ENCODE measurements at regions not wholly inside any gene's neighbourhood (a gene's known extent, or its start where the extent isn't known, plus 50 kb on each side); places are given as distances from the start of the nearest gene placed in this dataset.
"Not testable (repeated sequence)": the region's sequence is repeated elsewhere in the genome, so short reads cannot be mapped to it uniquely, and the experiment has no call there.

DNA sequence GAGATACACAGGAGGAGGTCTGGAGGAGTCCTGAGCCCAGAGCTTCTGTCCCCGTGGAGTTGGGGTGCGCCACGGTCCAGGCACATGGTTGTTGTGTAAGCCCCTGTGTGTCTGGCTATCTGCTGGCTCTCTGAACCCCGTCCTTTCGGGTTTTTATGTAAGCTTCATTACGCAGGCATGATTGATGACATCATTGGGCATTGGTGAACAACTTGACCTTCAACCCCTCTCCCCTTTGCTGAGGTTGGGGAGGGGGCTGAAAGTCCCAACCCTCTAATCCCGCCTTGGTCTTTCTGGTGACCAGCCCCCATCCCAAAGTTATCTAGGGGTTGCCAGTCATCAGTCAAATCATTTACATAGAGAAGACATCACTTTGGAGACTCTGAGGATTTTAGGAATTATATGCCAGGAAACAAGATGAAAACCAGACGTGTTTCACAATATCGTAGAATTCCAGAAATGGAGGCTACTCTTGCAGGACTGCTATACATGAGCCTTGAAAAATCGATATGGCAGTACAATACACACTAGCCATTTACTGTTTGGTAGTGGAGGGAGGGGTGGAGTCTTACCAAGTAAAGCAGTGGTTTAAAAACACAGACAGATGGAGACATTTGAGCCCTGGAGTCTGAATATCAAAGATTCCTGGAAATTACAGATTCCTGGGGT is 69.8 kb upstream of the SCAF4 start:
- TF ChIP-seq CTCF (IDR thresholded peaks at IDR 0.05; ENCODE audit: insufficient read depth, low read length, poor library complexity, severe bottlenecking) = no peak
- no peak overlapping the region for H3K4me3 ChIP-seq (ENCODE audit: low read depth, low read length)
- H3K36me3 ChIP-seq (ENCODE audit: control insufficient read depth, insufficient read depth, low read length) = no peaks in the 10 kb centered on the region
- no peak for DNase-seq (ENCODE audit: low read depth)
- no peaks in the 10 kb centered on the region for H3K27me3 ChIP-seq (ENCODE audit: control insufficient read depth, insufficient read depth, low read length)

- no peak for TF ChIP-seq CTCF (IDR thresholded peaks at IDR 0.05; ENCODE audit: insufficient read depth, low read length, poor library complexity, severe bottlenecking)
- Histone ChIP-seq H3K27me3 (ENCODE audit: control insufficient read depth, insufficient read depth, low read length) (no peaks in the 10 kb centered on the region), H3K36me3 (ENCODE audit: control insufficient read depth, insufficient read depth, low read length) (no peaks in the 10 kb centered on the region), H3K4me3 (ENCODE audit: low read depth, low read length) (no peak overlapping the region)
- no peak for DNase-seq (ENCODE audit: low read depth)
These were observed 67.2 kb upstream of the SCAF4 start for GRCh38 chr21:31798842-31799704.

DNA sequence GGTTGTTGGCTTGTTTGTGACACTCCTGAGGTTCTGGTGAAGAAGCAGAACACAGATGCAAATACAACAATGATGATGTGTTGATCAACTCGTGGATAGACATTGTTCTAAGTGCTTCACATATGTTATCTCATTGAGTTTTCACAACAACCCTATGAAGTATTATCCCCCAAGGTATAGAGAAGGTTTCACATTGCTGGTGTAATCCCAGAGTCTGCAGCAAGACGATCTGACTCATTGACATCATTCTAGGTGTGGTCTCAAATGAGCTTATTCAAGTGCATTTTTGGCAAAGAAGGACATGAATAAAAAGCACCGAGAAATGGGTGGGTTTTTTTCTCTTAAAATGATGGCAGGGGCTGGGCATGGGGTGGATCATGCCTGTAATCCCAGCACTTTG is 64.1 kb upstream of the SCAF4 start:
- H3K36me3 ChIP-seq (ENCODE audit: control insufficient read depth, insufficient read depth, low read length) = no peaks in the 10 kb centered on the region
- no peak for DNase-seq (ENCODE audit: low read depth)
- TF ChIP-seq CTCF (IDR thresholded peaks at IDR 0.05; ENCODE audit: insufficient read depth, low read length, poor library complexity, severe bottlenecking) = no peak
- no peak overlapping the region for H3K4me3 ChIP-seq (ENCODE audit: low read depth, low read length)
- no peaks in the 10 kb centered on the region for H3K27me3 ChIP-seq (ENCODE audit: control insufficient read depth, insufficient read depth, low read length)

DNA sequence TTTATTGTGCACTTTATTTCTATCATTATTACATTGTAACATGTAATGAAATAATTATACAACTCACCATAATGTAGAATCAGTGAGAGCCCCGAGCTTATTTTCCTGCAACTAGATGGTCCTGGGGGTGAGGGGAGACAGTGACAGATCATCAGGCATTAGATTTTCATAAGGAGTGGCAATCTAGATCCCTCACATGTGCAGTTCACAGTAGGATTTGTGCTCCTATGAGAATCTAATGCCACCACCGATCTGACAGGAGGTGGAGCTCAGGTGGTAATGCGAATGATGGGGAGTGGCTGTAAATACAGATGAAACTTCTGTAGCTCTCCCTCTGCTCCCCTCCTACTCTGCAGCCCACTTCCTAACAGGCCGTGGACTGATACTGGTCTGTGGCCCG is 58.5 kb upstream of the SCAF4 start:
- H3K36me3 ChIP-seq (ENCODE audit: control insufficient read depth, insufficient read depth, low read length); DNase-seq (ENCODE audit: low read depth): not testable (repeated sequence)

DNA sequence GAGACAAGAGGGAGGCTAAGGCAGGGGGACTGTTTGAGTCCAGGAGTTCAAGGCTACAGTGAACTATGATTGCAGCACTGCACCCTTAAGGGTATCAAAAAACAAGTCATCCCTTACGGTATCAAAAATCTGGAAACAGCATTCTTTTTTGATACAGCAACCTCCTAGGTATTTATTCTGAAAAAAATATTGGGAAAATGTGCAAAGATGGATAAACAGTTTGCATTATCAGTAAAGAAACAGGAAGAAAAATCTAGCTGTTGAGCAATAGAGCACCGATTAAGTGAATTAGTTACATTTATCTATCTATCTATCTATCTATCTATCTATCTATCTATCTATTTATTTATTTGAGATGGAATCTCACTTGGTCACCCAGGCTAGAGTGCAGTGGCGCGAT is 56.7 kb upstream of the SCAF4 start:
- no peaks in the 10 kb centered on the region for H3K27me3 ChIP-seq (ENCODE audit: control insufficient read depth, insufficient read depth, low read length)
- no peak overlapping the region for H3K4me3 ChIP-seq (ENCODE audit: low read depth, low read length)
- no peak for DNase-seq (ENCODE audit: low read depth)
- no peaks in the 10 kb centered on the region for H3K36me3 ChIP-seq (ENCODE audit: control insufficient read depth, insufficient read depth, low read length)
- no peak for TF ChIP-seq CTCF (IDR thresholded peaks at IDR 0.05; ENCODE audit: insufficient read depth, low read length, poor library complexity, severe bottlenecking)

More for the DNA sequence above, 58.5 kb upstream of the SCAF4 start:
- H3K27me3 ChIP-seq (ENCODE audit: control insufficient read depth, insufficient read depth, low read length); H3K4me3 ChIP-seq (ENCODE audit: low read depth, low read length): not testable (repeated sequence)

- not testable (repeated sequence) for H3K4me3 ChIP-seq (ENCODE audit: low read depth, low read length); H3K36me3 ChIP-seq (ENCODE audit: control insufficient read depth, insufficient read depth, low read length); DNase-seq (ENCODE audit: low read depth); H3K27me3 ChIP-seq (ENCODE audit: control insufficient read depth, insufficient read depth, low read length)
These were observed 55.8 kb upstream of the SCAF4 start for GRCh38 chr21:31787691-31788090.
